ENCODE measurements at regions not wholly inside any gene's neighbourhood (a gene's known extent, or its start where the extent isn't known, plus 50 kb on each side); places are given as distances from the start of the nearest gene placed in this dataset.

DNA sequence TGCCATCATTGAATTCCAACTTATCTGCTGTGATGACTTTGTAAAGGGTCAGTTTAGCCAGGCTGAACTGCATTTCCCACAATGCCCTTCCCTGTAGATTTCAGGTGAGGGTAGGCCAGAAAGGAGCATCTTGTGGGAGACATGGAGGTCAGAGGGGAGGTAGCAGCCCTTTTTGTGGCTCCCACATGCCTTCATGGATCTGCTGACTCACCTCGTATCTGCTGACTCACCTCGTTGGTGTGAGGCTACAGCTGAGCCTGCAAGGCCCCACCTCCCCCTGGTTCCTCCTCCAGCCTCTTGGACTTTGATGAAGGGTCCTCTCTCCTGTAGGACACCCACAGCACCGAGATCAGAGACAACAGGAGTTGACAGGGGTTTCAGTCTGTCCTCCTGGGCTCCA, 102.5 kb downstream of the SALL1 start:
- Histone ChIP-seq H2BK120ac (replicated peaks; ENCODE audit: low read depth, low read length) (no peak overlapping the region), H2AK5ac (ENCODE audit: low read depth, low read length) (0 out of 2 replicates have a peak overlapping the region, but pooled peaks have one; percentile 4), H3K23me2 (ENCODE audit: low read depth, low read length) (no peaks in the 10 kb centered on the region), H3K27me3 (replicated peaks in 1 of 4; ENCODE audit: control insufficient read depth in 3 of 4, extremely low read depth in 1 of 4, insufficient read depth in 3 of 4, low read length in 3 of 4) (0 out of 7 replicates have a peak, but pooled peaks cover 0 to 3% (median 0%) of the 10 kb centered on the region in 4 experiments), H4K5ac (ENCODE audit: insufficient read length, low read depth, low read length) (no peak overlapping the region), H2BK12ac (ENCODE audit: low read depth, low read length) (peak overlapping the region; percentile 64; the same call in 1 of the 2 replicates), H2BK15ac (ENCODE audit: low read length) (0 out of 2 replicates have a peak overlapping the region, but pooled peaks have one; percentile 31), H3K27ac (ENCODE audit: low read depth, low read length) (no peak overlapping the region), H3K9me3 (ENCODE audit: insufficient read depth in 2 of 2, low read depth in 1 of 2, low read length in 1 of 2) (no peaks in the 10 kb centered on the region), H2BK20ac (ENCODE audit: low read length) (peak overlapping the region; percentile 40; the same call in 1 of the 2 replicates), H3K79me1 (ENCODE audit: low read depth, low read length) (no peaks in the 10 kb centered on the region), H3K4me1 (replicated peaks in 1 of 4; ENCODE audit: control insufficient read depth in 3 of 4, insufficient read depth in 4 of 4, low read length in 3 of 4) (peaks cover 0 to 3% (median 0%) of the 10 kb centered on the region in 4 experiments; a peak in 1 of 7 replicates), H3K4ac (replicated peaks; ENCODE audit: insufficient read length, low read depth, low read length) (no peak overlapping the region), H4K20me1 (replicated peaks in 1 of 2; ENCODE audit: control insufficient read depth in 1 of 2, insufficient read depth in 2 of 2, low read length in 2 of 2) (no peaks in the 10 kb centered on the region), H3K4me3 (ENCODE audit: extremely low read depth in 1 of 4, insufficient read depth in 2 of 4, low read depth in 3 of 4, low read length in 4 of 4) (no peak overlapping the region), H3K14ac (ENCODE audit: insufficient read length) (no peak overlapping the region), H3K79me2 (ENCODE audit: control insufficient read depth in 1 of 2, insufficient read depth in 2 of 2, low read length in 2 of 2) (no peaks in the 10 kb centered on the region), H3K23ac (ENCODE audit: insufficient read length) (no peak overlapping the region), H3K56ac (replicated peaks; ENCODE audit: insufficient read length, low read depth, low read length) (no peak overlapping the region), H3K36me3 (ENCODE audit: control insufficient read depth in 2 of 4, insufficient read depth in 4 of 4, low read length in 3 of 4) (no peaks in the 10 kb centered on the region), H4K91ac (replicated peaks; ENCODE audit: insufficient read length, low read length) (no peak overlapping the region), H3K9ac (replicated peaks in 1 of 4; ENCODE audit: extremely low read depth in 1 of 4, low read depth in 3 of 4, low read length in 3 of 4) (no peak overlapping the region), H3K4me2 (ENCODE audit: insufficient read depth in 1 of 2, low read depth in 2 of 2, low read length in 2 of 2) (no peak overlapping the region), H3K18ac (ENCODE audit: extremely low read depth, low read length) (peak overlapping the region; percentile 40; the same call in 1 of the 2 replicates), H2AFZ (ENCODE audit: low read length) (no peak overlapping the region; the same call in 1 of the 2 replicates), H4K8ac (ENCODE audit: extremely low read depth, insufficient read depth, low read length) (no peak overlapping the region), H2BK5ac (ENCODE audit: low read depth, low read length) (0 out of 2 replicates have a peak overlapping the region, but pooled peaks have one; percentile 6)
- ChIA-PET CTCF (ENCODE audit: partially characterized antibody) (interaction anchor here (0.9 to 2.8 kb wide), 14 partner anchors 9 to 242 kb away, joined by 3 to 13 read pairs (median 4); no protein-coding TSS in a partner anchor), POLR2A (ENCODE audit: partially characterized antibody) (no interaction called here)
- DNase-seq (ENCODE audit: low read depth in 1 of 2, low spot score in 2 of 2) = no peak
- 90% methylated on average over 3 of the region's 3 CpGs; no CpG with 5 or more reads in 1 of the 2 experiments for WGBS, 2 experiments (ENCODE audit: extremely low coverage in 1 of 2, insufficient coverage in 1 of 2, insufficient read length in 1 of 2, insufficient replicate concordance in 2 of 2, low coverage in 1 of 2, low lambda C conversion rate in 2 of 2, missing lambda C conversion rate in 1 of 2)
- FAIRE-seq = no peak
- peak; percentile 92 for TF ChIP-seq MAFK (IDR thresholded peaks at IDR 0.05; ENCODE audit: low read depth, low read length)
